GM18873 (cell line): ENCODE measurements at regions not wholly inside any gene's neighbourhood (a gene's known extent, or its start where the extent isn't known, plus 50 kb on each side); places are given as distances from the start of the nearest gene placed in this dataset.

Experiments
- ATAC-seq: cut with Tn5 transposase; IDR thresholded peaks from one replicate; pipeline ENCODE4 v1.9.1; 2021; ENCODE audit warnings: mild to moderate bottlenecking, moderate library complexity, moderate number of reproducible peaks; ENCODE audit not compliant: unreplicated experiment, low FRiP score

DNA sequence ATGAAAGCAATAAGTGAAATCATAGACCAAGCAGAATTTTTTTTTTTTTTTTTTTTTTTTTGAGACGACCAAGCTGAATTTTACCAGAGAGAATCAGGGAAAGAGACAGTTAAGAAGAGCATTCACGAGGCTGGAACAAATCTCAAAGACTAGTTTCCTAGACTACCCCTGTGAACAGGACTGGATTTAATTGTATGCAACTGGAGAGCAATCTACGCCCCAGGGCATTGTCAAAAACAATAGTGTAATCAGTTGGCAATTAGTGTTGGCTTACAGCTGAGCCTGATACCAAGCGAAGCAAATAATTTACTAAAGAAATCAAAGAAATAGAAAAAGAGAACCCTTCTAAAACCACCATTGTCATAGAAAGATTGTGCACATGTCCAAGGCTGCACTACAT lies 232.9 kb upstream of the CPNE8 start:
- ATAC-seq = no peak

DNA sequence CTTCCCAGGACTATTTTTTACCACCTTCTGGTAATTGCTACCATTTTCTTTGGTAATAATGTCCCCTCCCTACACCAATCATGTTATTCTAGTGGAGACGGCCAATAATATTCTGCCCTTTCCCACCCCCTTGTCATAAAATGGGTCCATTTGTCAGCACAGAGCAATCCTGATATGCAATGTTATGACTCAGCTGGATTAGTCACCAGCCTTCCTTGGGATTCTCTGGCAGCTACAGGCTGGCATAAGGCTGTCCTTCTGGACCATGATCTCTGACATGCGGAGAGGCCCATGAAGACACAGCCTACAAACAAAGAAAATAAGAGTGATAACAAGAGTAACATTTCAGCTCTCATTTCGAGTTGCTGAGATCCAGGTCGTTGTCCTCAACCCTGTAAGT lies 222.0 kb upstream of the CPNE8 start:
- ATAC-seq = no peak

DNA sequence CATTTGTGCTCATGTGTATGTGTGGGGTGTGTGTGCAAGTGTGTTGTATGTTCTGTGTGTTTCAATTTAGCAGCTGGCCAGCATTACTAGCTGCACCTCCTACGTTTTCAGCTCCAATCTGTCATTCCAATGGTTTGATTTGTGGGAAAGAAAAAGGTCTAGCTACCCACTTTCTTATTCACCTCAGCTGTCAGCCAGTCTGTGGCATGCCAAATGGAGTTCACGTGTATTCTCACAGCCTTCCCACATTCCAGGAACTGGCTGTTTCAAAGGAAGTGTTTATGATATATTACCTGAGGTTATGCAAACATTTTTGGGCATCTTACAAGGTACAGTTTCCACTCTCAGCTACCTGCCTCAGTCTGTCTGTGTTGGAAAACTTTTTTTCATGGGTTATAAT lies 220.2 kb upstream of the CPNE8 start:
- no peak for ATAC-seq

DNA sequence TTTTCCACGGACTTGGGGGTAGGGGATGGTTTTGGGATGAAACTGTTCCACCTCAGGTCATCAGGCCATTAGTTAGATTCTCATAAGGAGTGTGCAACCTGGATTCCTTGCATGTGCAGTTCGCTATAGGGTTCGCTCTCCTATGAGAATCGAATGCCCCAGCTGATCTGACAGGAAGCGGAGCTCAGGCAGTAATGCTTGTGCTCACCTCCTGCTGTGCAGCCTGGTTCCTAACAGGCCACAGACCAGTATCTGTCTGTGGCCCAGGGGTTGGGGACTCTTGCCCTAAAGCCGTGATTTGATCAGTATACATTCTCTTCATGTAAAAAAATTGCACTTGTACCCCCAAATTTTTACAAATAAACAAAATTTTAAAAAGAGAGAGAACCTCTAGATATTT lies 219.4 kb upstream of the CPNE8 start:
- no peak for ATAC-seq

DNA sequence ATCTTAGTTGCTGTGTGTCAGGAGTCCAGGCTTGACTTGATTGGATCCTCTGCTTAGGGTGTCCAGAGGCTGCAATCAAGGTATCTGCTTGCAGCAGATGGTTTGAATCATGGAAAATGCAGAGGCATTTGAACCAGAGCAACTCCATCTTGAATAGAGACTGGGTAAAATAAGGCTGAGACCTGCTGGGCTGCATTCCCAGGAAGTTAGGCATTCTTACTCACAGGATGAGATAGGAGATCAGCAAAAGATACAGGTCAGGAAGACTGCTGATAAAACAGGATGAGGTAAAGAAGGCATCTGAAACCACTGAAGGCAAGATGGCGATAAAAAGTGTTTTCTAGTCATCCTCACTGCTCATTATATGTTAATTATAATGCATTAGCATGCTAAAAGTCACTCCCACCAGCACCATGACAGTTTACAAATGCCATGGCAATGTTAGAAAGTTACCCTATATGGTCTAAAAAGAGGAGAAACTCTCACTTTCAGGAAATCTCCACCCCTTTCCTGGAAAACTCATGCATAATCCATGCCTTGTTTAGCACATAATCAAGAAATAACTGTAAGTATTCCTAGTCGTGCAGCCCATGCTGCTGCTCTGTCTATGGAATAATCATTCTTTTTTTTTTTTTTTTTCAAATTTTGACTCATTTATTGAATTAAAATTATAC lies 218.3 kb upstream of the CPNE8 start:
- no peak for ATAC-seq

DNA sequence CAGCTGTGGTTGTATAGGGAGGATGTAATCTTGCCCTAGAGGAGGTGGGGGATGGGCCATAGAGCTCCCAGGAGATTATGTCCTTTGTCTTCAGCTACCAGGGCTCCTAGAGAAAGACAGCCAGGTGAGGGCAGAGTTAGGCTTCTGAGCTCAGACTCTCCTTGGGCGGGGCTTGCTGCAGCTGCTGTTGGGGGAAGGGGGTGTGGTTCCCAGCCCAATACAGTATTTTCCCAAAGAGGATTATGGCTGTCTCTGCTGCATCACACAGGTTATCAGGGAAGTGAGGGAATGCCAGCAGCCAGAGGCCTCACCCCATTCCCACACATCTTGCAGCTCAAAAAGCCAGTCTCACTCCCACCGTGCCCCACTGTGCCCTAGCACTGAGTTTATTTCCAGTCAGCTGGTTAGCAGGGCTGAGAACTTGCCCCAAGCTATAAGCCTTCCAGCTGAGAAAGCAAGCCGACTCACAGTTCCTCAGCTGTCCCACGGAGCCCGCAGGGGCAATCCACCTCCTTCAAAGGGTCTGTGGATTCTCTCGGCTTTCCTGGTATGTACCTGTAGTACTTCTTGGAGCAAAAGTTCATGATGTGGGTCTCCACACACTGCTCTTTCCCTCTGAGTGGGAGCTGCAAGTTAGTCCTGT lies 217.3 kb upstream of the CPNE8 start:
- ATAC-seq = no peak

DNA sequence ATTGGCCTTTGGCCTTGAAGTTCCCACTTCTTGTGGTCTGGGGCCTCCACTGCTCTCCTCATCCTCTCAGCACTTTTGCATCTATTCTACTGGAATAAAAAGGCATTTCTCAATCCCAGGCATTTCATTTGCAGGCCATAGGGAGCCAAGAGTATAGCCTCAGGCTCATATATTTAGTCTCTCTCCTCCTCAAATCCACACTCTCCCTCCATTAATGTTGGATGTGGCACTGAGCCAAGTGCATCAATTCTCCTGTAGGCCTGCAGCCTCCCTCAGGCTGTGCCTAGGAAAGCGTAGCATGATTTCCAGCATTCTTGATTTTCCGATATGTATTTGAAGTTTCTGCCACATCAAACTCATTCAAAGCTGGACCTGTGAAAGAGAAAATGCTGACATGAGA lies 211.5 kb upstream of the CPNE8 start:
- no peak for ATAC-seq

DNA sequence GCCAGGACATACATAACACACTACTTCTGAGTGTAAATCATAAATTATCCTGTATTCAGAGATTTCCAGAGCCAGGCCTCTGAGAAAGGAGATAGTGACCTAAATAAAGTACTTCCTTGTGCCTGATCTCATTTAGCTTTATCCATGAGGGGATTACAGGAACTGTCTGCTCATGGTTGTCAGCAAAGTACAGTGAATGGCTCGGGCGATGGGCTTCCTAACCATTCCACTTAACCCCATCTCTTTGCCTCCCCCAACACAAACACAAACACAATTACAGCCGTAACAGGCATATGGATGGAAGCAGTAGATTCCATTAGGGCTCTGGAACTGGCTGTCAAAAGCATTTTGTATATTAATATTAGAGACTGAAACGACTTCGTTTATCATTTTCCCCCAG lies 206.7 kb upstream of the CPNE8 start:
- no peak for ATAC-seq

DNA sequence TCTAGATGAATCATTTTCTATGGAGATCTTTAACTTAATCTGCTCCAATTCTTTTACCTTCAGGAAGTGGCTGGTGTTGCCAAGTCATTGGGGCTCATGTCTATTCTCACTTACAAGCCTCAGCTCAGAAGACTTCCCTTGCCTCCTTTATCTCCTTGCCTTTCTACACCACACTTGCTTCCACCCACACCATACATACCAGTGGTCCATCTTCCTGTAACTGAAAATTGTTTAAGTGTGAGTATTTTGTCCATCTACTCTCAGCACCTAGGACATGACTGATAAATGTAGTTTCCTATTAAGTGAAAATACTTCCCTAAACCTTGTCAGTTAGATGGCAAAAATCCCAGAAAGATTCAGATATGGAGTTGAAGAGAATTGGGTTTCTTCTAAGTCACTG lies 199.7 kb upstream of the CPNE8 start:
- ATAC-seq = no peak

DNA sequence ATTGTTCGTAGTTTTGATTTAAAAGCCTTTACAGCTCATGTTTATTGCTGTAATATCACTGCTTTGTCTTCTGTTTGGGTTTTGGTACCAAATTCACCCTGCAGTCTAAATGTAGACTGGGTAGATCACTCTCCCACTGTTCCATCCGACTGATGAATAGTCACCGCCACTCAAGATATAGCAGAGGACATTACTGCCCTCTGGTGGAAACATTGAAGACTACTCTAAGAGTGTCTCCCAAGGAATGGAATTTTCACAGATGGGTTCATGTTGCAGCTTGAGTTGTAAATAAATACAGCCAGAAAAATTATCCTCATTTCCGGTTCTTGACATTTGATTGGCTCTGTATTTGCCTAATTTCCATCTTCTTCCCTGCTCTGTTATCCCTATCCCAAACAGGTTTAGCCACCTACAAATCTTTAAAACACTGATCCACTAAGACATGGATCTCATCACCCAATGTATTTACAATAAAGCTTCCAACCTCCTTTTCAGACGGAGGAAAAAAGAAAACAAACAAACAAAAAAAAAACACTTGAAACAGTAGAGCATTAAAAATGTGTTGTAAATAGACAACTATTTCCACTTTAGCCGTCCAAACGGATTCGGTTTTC lies 198.3 kb upstream of the CPNE8 start:
- peak; percentile 84 for ATAC-seq

DNA sequence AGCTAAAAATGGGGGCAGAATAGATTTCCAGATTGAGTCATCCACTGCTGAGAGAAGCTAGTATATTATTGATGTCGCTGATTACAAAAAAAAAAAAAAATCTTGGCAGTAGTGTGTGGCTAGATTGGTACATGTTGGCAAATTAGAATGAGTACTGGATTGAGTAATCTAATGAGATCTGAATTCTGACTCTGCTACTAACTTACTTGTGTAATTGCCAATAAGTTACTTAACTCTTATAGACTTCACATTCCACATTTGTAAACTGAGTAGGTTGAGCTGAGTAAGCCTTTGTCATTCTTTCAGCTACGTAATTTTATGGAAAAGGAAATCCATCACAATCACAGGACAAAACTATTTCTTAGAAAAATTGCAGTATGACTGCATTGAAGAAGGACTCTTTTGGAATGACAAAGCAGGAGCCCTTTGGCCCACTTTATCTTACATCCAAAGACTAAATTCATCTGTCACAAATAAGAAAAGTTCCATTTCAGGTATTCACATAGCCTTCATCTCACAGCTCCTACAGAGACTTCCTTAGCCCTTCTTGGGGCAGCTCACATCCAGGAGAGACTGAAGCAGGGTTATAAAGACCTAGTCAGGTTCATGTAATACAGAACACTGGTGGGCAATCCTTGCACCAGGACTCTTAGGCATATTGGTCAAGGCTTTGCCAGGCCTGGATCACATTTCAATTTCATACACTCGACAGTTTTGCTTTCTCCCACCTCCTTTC lies 197.3 kb upstream of the CPNE8 start:
- no peak for ATAC-seq

DNA sequence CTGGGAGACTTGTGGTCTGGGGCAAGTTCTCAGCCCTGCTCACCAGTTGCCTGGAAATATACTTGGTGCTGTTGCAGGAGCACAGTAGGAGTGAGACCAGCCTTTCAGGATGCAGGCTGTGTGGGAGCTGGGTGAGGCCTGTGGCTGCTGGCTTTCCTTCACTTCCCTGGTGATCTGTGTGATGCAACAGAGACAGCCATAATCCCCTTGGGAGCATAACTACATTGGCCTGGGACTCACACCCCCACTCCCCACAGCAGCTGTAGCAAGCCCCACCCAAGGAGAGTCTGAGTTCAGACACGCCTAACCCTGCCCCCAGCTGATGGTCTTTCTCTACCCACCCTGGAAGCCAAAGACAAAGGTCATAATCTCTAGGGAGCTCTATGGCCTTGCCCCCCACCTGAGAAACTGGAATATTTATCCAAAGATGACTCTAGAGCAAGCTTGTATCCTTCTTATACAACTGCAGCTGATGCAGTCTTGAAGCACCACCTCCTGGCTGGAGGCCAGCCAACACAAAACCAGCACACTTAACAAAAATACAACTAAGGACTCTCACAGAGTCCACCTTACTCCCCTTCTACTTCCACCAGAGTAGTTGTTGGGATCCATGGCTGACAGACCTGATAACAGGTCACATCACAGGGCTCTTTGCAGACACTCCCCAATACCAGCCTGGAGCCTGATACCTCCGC lies 190.4 kb upstream of the CPNE8 start:
- ATAC-seq = no peak

DNA sequence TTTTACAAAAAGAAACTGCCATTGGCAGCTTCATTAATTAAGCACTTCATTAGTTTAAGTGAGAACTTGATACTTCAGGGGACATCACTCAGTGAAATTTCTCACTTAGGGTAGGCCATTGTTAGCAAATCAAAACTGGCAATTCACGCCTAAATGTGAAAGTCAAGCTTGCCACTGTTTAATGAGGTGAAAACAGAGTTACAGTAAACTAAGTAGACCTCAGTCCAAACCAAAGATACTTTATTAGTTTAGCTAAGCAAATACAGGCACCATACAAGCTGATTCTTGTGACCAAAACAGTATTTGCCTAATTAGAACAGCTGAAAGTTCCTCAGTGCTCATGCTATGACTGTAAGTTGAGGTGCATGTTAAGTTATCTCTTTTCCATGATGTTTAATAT lies 176.5 kb upstream of the CPNE8 start:
- no peak for ATAC-seq

DNA sequence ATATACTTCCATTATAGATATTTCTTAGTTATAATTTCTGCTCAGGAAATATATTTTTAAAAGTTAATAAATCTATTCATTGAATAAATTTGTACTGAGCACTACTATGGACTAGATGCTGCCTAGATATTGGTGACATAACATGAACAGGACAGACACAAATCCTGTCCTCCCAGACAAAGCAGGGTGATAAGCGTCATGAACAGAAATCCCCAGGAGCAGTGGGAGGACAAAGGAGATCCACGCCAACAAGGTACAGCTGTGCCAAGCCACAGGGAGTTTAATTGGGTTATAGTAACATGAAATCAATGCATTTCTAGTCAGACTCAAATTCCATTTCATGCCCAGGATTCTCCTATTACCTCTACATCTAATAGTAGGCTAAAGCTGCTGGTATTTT lies 171.8 kb upstream of the CPNE8 start:
- no peak for ATAC-seq

DNA sequence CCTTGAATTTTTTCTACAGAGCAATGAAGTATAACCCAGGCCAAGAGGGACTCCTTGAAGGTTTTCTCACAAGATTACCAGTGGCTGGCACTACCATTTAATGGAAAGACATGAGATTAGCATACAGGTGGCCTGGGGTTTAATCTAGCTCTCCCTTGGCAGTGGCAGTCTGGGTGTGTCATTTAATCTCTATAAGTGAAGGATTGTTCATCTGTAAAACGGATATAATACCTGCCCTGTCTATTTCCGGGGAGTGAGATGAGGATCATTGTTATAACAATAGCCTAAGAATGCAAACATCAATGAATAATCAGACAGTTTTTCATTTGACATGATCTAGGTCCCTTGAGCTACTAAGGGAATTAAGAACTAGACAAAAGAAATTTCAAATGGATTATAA lies 168.7 kb upstream of the CPNE8 start:
- no peak for ATAC-seq

DNA sequence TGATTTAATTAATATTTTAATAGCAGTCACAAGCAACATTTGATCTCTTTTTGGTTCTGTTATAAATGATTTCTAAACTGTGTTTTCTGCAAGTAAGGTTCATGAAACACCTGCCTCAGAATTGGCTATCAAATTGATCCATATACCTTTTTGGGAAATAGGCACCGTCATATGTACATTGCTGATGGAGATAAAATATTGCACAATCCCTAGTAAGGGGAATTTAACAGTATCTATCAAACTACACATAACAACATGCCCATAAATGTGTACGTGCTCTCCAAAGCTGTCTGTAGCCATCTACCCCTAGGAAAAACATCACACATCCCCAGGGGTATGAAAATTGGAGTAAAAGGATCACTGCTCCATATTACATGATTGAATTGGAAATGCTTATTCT lies 167.3 kb upstream of the CPNE8 start:
- no peak for ATAC-seq

DNA sequence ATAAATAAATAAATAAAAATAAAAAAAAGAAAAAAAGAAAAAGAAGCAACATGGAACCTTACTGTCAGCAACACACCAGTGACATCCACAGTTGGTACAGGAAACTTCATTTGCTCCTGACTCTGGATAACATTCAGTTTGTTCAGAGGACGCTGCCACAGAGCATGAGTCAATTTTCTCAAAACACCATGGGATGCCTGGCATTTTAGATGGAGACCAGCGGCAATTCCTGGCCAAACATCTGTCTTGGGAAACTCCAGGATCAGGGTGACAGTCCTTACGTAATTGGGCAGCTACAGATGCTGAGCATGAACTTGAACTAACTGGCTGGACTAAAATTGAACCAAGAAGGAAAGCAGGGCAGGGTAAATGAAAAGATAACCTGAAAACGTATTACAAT lies 166.2 kb upstream of the CPNE8 start:
- ATAC-seq = no peak

DNA sequence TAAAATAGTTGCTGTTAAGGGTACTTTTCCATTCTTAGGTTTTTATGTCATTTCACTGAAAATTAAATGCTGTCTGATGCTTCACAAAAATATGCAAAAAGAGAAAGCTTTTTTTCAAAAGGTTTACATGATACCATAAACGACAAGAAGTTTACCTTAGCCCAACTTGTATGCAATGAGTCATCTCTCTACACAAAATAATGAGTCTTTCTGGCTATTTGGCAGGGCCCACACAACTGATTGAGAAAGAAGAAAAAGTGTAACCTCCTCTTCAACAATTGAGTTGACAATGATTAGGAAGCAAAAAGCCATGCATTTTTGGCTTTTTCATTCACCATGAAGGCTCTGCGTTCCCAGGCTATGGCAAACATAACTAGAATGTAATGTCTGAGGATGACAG lies 165.4 kb upstream of the CPNE8 start:
- ATAC-seq = no peak

DNA sequence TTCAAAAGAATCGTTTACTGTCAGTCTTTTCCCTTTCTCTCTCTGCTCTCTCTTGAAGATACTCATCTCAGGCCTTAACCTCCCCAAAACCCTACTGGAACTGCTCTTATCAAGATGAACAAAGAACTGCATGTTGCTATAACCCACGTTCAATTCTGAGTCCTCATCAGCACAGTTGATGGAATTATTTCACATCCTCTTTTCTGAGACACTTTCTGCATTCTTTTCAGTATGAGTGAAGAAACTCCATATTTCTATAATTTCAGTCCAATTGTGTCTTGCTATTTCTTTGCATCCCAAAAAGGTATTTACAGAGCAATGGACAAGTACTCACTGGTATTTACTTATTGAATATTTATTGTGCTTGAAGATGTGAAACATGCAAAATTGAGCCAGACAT lies 160.1 kb upstream of the CPNE8 start:
- ATAC-seq = no peak

DNA sequence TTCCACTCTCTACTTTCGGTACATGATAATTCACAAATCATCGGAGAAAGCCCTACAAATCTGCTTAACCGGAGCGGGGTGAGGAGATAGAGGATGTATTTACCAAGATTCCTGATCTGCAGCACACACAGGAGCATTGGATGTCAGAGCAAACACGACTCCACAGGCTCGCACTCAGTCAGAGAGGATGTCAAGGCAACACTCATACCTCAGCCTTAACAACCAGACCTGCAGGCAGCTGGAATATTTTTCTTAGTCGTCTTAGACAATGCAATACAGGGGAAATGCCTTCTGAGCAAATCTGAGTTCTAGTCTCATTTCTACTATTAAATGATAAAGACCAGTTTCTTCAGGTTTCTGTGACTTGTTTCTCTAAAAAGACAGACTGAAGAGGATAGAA lies 159.3 kb upstream of the CPNE8 start:
- ATAC-seq = no peak
